Tibial artery (tissue), 4 donors: ENCODE measurements at regions not wholly inside any gene's neighbourhood (a gene's known extent, or its start where the extent isn't known, plus 50 kb on each side); places are given as distances from the start of the nearest gene placed in this dataset.

Experiments used
- DNase-seq, 2 donors: peaks; one replicate each; pipeline ENCODE4 v3.0.0-alpha.2; 2019
- H3K27ac ChIP-seq, 2 donors: fragments of 200-600 bp; sonication (generic) in 1 of 2; 1 replicate in 1 of 2; 2 replicates in 1 of 2; pipeline ENCODE4 v1.5.1; 2018 to 2019; ENCODE audit warnings: mild to moderate bottlenecking in 1 of 2
- H3K27me3 ChIP-seq, 2 donors: fragments of 200-600 bp; sonication (generic) in 1 of 2; one replicate each; pipeline versions ENCODE4 v1.5.1 to v1.6.0; 2016 to 2019
- H3K36me3 ChIP-seq, 3 donors: fragments of 200-600 bp; sonication (generic) in 2 of 3; one replicate each; pipeline ENCODE4 v1.5.1; 2016 to 2019; ENCODE audit warnings: mild to moderate bottlenecking in 2 of 3
- H3K4me1 ChIP-seq, 4 donors: fragments of 200-600 bp; sonication (generic) in 2 of 4; 1 replicate in 3 of 4; 2 replicates in 1 of 4; pipeline ENCODE4 v1.5.1; 2016 to 2019
- H3K4me3 ChIP-seq, 2 donors: fragments of 200-600 bp; sonication (generic) in 1 of 2; 1 replicate in 1 of 2; 2 replicates in 1 of 2; pipeline ENCODE4 v1.5.1; 2018 to 2019; ENCODE audit warnings: mild to moderate bottlenecking in 2 of 2
- H3K9me3 ChIP-seq, 3 donors: fragments of 200-600 bp; sonication (generic) in 1 of 3; one replicate each; pipeline ENCODE4 v1.5.1; 2016 to 2019
- CTCF ChIP-seq, 2 experiments: fragments of 200-600 bp in 1 of 2; fragments of 450-650 bp in 1 of 2; IDR thresholded peaks; one replicate each; pipeline ENCODE4 v1.5.1; 2017 to 2019; ENCODE audit warnings: antibody characterized with exemption in 2 of 2, mild to moderate bottlenecking in 1 of 2, moderate library complexity in 1 of 2
- intact Hi-C: fragments of 100-400 bp; cut with DNase I; formaldehyde crosslinking; loops from one replicate; pipeline ENCODE4 v1.15.0; 2023; ENCODE audit warnings: low total_unique reads

GRCh38 chr1:198463709-198464108 is 76.8 kb downstream of the ATP6V1G3 start:
- Histone ChIP-seq H3K27ac (no peak overlapping the region), H3K36me3 (no peaks in the 10 kb centered on the region), H3K4me1 (no peaks in the 10 kb centered on the region), H3K9me3 (no peaks in the 10 kb centered on the region), H3K27me3 (peaks cover 0 to 4% of the 10 kb centered on the region in 2 donors), H3K4me3 (no peak overlapping the region)
- DNase-seq, result no peak
- intact Hi-C loops, result loop anchor here (10.0 kb wide), 1 partner anchor 379 kb away; no protein-coding TSS in a partner anchor
- TF ChIP-seq CTCF (IDR thresholded peaks at IDR 0.05), result no peak

GRCh38 chr1:198462365-198463019 is 78.0 kb downstream of the ATP6V1G3 start:
- DNase-seq, result no peak
- no peaks in the 10 kb centered on the region for H3K9me3 ChIP-seq
- peaks cover 0 to 4% of the 10 kb centered on the region in 2 donors for H3K27me3 ChIP-seq
- no peaks in the 10 kb centered on the region for H3K36me3 ChIP-seq
- no peaks in the 10 kb centered on the region for H3K4me1 ChIP-seq
- H3K27ac ChIP-seq, result no peak overlapping the region
- no peak for TF ChIP-seq CTCF (IDR thresholded peaks at IDR 0.05)
- no peak overlapping the region for H3K4me3 ChIP-seq
- intact Hi-C loops, result loop anchor here (10.0 kb wide), 1 partner anchor 378 kb away; no protein-coding TSS in a partner anchor

- TF ChIP-seq CTCF (IDR thresholded peaks at IDR 0.05), result no peak
- Histone ChIP-seq H3K36me3 (no peaks in the 10 kb centered on the region), H3K27ac (no peak overlapping the region), H3K4me1 (no peaks in the 10 kb centered on the region), H3K9me3 (no peaks in the 10 kb centered on the region), H3K4me3 (no peak overlapping the region), H3K27me3 (no peaks in the 10 kb centered on the region)
- intact Hi-C loops, result no loop called here
- DNase-seq, result no peak
Measured at GRCh38 chr1:198455966-198456365, 84.5 kb downstream of the ATP6V1G3 start.

- no peak for TF ChIP-seq CTCF (IDR thresholded peaks at IDR 0.05)
- Histone ChIP-seq H3K36me3 (no peaks in the 10 kb centered on the region), H3K27me3 (no peaks in the 10 kb centered on the region), H3K9me3 (no peaks in the 10 kb centered on the region), H3K27ac (no peak overlapping the region), H3K4me1 (no peaks in the 10 kb centered on the region), H3K4me3 (no peak overlapping the region)
- no peak for DNase-seq
- intact Hi-C loops, result no loop called here
Measured at GRCh38 chr1:198449727-198450433, 90.6 kb downstream of the ATP6V1G3 start.

GRCh38 chr1:198449261-198449660 is 91.2 kb downstream of the ATP6V1G3 start:
- no peak for DNase-seq
- Histone ChIP-seq H3K4me3 (no peak overlapping the region), H3K36me3 (no peaks in the 10 kb centered on the region), H3K27ac (no peak overlapping the region), H3K9me3 (no peaks in the 10 kb centered on the region), H3K4me1 (no peaks in the 10 kb centered on the region), H3K27me3 (no peaks in the 10 kb centered on the region)
- intact Hi-C loops, result no loop called here
- no peak for TF ChIP-seq CTCF (IDR thresholded peaks at IDR 0.05)
